Left ventricle myocardium superior (tissue), 1 donor: ENCODE measurements at regions not wholly inside any gene's neighbourhood (a gene's known extent, or its start where the extent isn't known, plus 50 kb on each side); places are given as distances from the start of the nearest gene placed in this dataset.
"Not testable (repeated sequence)": the region's sequence is repeated elsewhere in the genome, so short reads cannot be mapped to it uniquely, and the experiment has no call there.

Experiments
- ATAC-seq: fragments of 200-7000 bp; cut with Tn5 transposase; one replicate; pipeline ENCODE4 v1.9.1; 2020; ENCODE audit warnings: mild to moderate bottlenecking, moderate library complexity
- DNase-seq: peaks from one replicate; pipeline ENCODE4 v3.0.0-alpha.2; 2020
- intact Hi-C: fragments of 100-400 bp; cut with micrococcal nuclease; formaldehyde crosslinking; loops from one replicate; pipeline ENCODE4 v1.11.0; 2022
- donor health status: DM: no; HTN: yes; CAD: no; lungs with severe emphysema.

GRCh38 chr6:81633391-81633790 lies 119.1 kb downstream of the TENT5A start:
- intact Hi-C loops: no loop called here
- DNase-seq: no peak
- no peak for ATAC-seq

- ATAC-seq (no peak), DNase-seq (no peak)
- intact Hi-C loops: no loop called here
These were observed 121.8 kb downstream of the TENT5A start for GRCh38 chr6:81630719-81631118.

GRCh38 chr6:81625216-81625615 lies 127.3 kb downstream of the TENT5A start:
- ATAC-seq: no peak
- intact Hi-C loops: no loop called here
- DNase-seq: no peak

- no peak for DNase-seq
- intact Hi-C loops: no loop called here
- ATAC-seq: no peak
These were observed 128.0 kb downstream of the TENT5A start for GRCh38 chr6:81624453-81624852.

GRCh38 chr6:81623106-81623759 lies 129.2 kb downstream of the TENT5A start:
- no peak for DNase-seq
- intact Hi-C loops: no loop called here
- ATAC-seq: no peak

GRCh38 chr6:81621816-81622395 lies 130.6 kb downstream of the TENT5A start:
- ATAC-seq (no peak), DNase-seq (no peak)
- intact Hi-C loops: no loop called here

GRCh38 chr6:81614292-81614691 lies 138.2 kb downstream of the TENT5A start:
- DNase-seq (no peak), ATAC-seq (peak; percentile 61)

GRCh38 chr6:81613606-81614005 lies 138.9 kb downstream of the TENT5A start:
- no peak for DNase-seq

More at GRCh38 chr6:81614292-81614691, 138.2 kb downstream of the TENT5A start:
- intact Hi-C loops: no loop called here

GRCh38 chr6:81612136-81612535 lies 140.3 kb downstream of the TENT5A start:
- ATAC-seq (no peak), DNase-seq (no peak)
- intact Hi-C loops: no loop called here

More at GRCh38 chr6:81613606-81614005, 138.9 kb downstream of the TENT5A start:
- intact Hi-C loops: no loop called here
- ATAC-seq: peak; percentile 57

- DNase-seq: no peak
- intact Hi-C loops: no loop called here
These were observed 142.7 kb downstream of the TENT5A start for GRCh38 chr6:81609736-81610135.

GRCh38 chr6:81608776-81609175 lies 143.7 kb downstream of the TENT5A start:
- DNase-seq (no peak), ATAC-seq (no peak)
- intact Hi-C loops: no loop called here

More at GRCh38 chr6:81609736-81610135, 142.7 kb downstream of the TENT5A start:
- ATAC-seq: no peak

- intact Hi-C loops: no loop called here
- no peak for DNase-seq
- no peak for ATAC-seq
These were observed 145.5 kb downstream of the TENT5A start for GRCh38 chr6:81606965-81607381.

GRCh38 chr6:81605526-81605925 lies 147.0 kb downstream of the TENT5A start:
- ATAC-seq: no peak
- intact Hi-C loops: no loop called here
- DNase-seq: no peak

- intact Hi-C loops: no loop called here
- DNase-seq: no peak
- ATAC-seq: no peak
These were observed 150.6 kb downstream of the TENT5A start for GRCh38 chr6:81601918-81602317.

GRCh38 chr6:81600488-81600887 lies 152.0 kb downstream of the TENT5A start:
- ATAC-seq, intact Hi-C loops, DNase-seq: not testable (repeated sequence)

GRCh38 chr6:81594501-81594900 lies 158.0 kb downstream of the TENT5A start:
- intact Hi-C loops: no loop called here
- ATAC-seq: no peak
- no peak for DNase-seq

- ATAC-seq: no peak
- intact Hi-C loops: no loop called here
- DNase-seq: no peak
These were observed 162.2 kb downstream of the TENT5A start for GRCh38 chr6:81590314-81590691.

- ATAC-seq: peak; percentile 79
- peak; percentile 37 for DNase-seq
- intact Hi-C loops: no loop called here
These were observed 162.8 kb downstream of the TENT5A start for GRCh38 chr6:81589465-81590313.

GRCh38 chr6:81585686-81586085 lies 166.8 kb downstream of the TENT5A start:
- intact Hi-C loops, ATAC-seq: not testable (repeated sequence)

GRCh38 chr6:81584156-81584555 lies 168.3 kb downstream of the TENT5A start:
- intact Hi-C loops, ATAC-seq, DNase-seq: not testable (repeated sequence)

More at GRCh38 chr6:81585686-81586085, 166.8 kb downstream of the TENT5A start:
- not testable (repeated sequence) for DNase-seq
